ENCODE measurements at regions not wholly inside any gene's neighbourhood (a gene's known extent, or its start where the extent isn't known, plus 50 kb on each side); places are given as distances from the start of the nearest gene placed in this dataset.

- no peak for DNase-seq (ENCODE audit: low spot score)
- BruUV-seq (replicated peaks), result no TSS peak
- POLR2A ChIA-PET (ENCODE audit: low non-redundant PET), result no interaction called here
- no peaks in the 10 kb centered on the region for H3K4me1 ChIP-seq (ENCODE audit: insufficient read depth, low read length, poor library complexity, severe bottlenecking)
- peaks cover 33% of the 10 kb centered on the region for H3K27me3 ChIP-seq (replicated peaks; ENCODE audit: insufficient read depth, low read depth, low read length, poor library complexity)
- H3K4me3 ChIP-seq (ENCODE audit: low read depth, low read length, poor library complexity, severe bottlenecking), result no peak overlapping the region
- intact Hi-C loops (cut with micrococcal nuclease; ENCODE audit: unreplicated experiment), result no loop called here
- no peak overlapping the region for H3K27ac ChIP-seq (ENCODE audit: low read depth, low read length, poor library complexity, severe bottlenecking)
- no peaks in the 10 kb centered on the region for H3K9me3 ChIP-seq (ENCODE audit: low read depth, low read length, poor library complexity, severe bottlenecking)
- CTCF ChIA-PET, result no interaction called here
- TF ChIP-seq CTCF (conservative IDR thresholded peaks at IDR 0.05; ENCODE audit: low read depth, low read length) (no peak), EZH2 (IDR thresholded peaks at IDR 0.05; ENCODE audit: borderline replicate concordance, low read depth, low read length, poor library complexity, severe bottlenecking) (no peak)
- H3K36me3 ChIP-seq (ENCODE audit: insufficient read depth, low read length, poor library complexity, severe bottlenecking), result no peaks in the 10 kb centered on the region
These were observed 267.1 kb downstream of the ERMARD start for GRCh38 chr6:170018422-170018935.

- no peak for DNase-seq (ENCODE audit: low spot score)
- Histone ChIP-seq H3K9me3 (ENCODE audit: low read depth, low read length, poor library complexity, severe bottlenecking) (no peaks in the 10 kb centered on the region), H3K27ac (ENCODE audit: low read depth, low read length, poor library complexity, severe bottlenecking) (no peak overlapping the region), H3K4me3 (ENCODE audit: low read depth, low read length, poor library complexity, severe bottlenecking) (no peak overlapping the region), H3K4me1 (ENCODE audit: insufficient read depth, low read length, poor library complexity, severe bottlenecking) (no peaks in the 10 kb centered on the region), H3K27me3 (replicated peaks; ENCODE audit: insufficient read depth, low read depth, low read length, poor library complexity) (peaks cover 39% of the 10 kb centered on the region), H3K36me3 (ENCODE audit: insufficient read depth, low read length, poor library complexity, severe bottlenecking) (no peaks in the 10 kb centered on the region)
- intact Hi-C loops (cut with micrococcal nuclease; ENCODE audit: unreplicated experiment), result no loop called here
- TF ChIP-seq CTCF (conservative IDR thresholded peaks at IDR 0.05; ENCODE audit: low read depth, low read length), result no peak
- TF ChIP-seq EZH2 (IDR thresholded peaks at IDR 0.05; ENCODE audit: borderline replicate concordance, low read depth, low read length, poor library complexity, severe bottlenecking), result no peak
- POLR2A ChIA-PET (ENCODE audit: low non-redundant PET), result no interaction called here
- no TSS peak for BruUV-seq (replicated peaks)
- CTCF ChIA-PET, result no interaction called here
These were observed 266.3 kb downstream of the ERMARD start for GRCh38 chr6:170017603-170018320.

GRCh38 chr6:170013815-170014214 lies 262.4 kb downstream of the ERMARD start:
- Histone ChIP-seq H3K36me3 (ENCODE audit: insufficient read depth, low read length, poor library complexity, severe bottlenecking) (no peaks in the 10 kb centered on the region), H3K4me1 (ENCODE audit: insufficient read depth, low read length, poor library complexity, severe bottlenecking) (no peaks in the 10 kb centered on the region), H3K9me3 (ENCODE audit: low read depth, low read length, poor library complexity, severe bottlenecking) (no peaks in the 10 kb centered on the region), H3K27me3 (replicated peaks; ENCODE audit: insufficient read depth, low read depth, low read length, poor library complexity) (peaks cover 43% of the 10 kb centered on the region), H3K27ac (ENCODE audit: low read depth, low read length, poor library complexity, severe bottlenecking) (no peak overlapping the region), H3K4me3 (ENCODE audit: low read depth, low read length, poor library complexity, severe bottlenecking) (no peak overlapping the region)
- ChIA-PET POLR2A (ENCODE audit: low non-redundant PET) (no interaction called here), CTCF (no interaction called here)
- intact Hi-C loops (cut with micrococcal nuclease; ENCODE audit: unreplicated experiment), result no loop called here
- no peak for DNase-seq (ENCODE audit: low spot score)
- BruUV-seq (replicated peaks), result no TSS peak
- TF ChIP-seq EZH2 (IDR thresholded peaks at IDR 0.05; ENCODE audit: borderline replicate concordance, low read depth, low read length, poor library complexity, severe bottlenecking) (no peak), CTCF (conservative IDR thresholded peaks at IDR 0.05; ENCODE audit: low read depth, low read length) (no peak)
